Neural progenitor cell (in vitro differentiated cells): ENCODE measurements at regions not wholly inside any gene's neighbourhood (a gene's known extent, or its start where the extent isn't known, plus 50 kb on each side); places are given as distances from the start of the nearest gene placed in this dataset.

Source experiments
- DNase-seq: peaks from one replicate; pipeline ENCODE4 v3.0.0-alpha.2; 2016; ENCODE audit warnings: low spot score
- H2AFZ ChIP-seq: fragments of 200-600 bp; sonication (generic); replicated peaks from 2 replicates; pipeline ENCODE4 v1.6.1; 2016; ENCODE audit warnings: antibody characterized with exemption
- H3F3A ChIP-seq: fragments of 200-600 bp; sonication (generic); 2 replicates; pipeline ENCODE4 v1.6.1; 2016; ENCODE audit warnings: antibody characterized with exemption, low read depth
- H3K27ac ChIP-seq: fragments of 200-600 bp; sonication (generic); 2 replicates; pipeline ENCODE4 v1.5.1; 2016; ENCODE audit warnings: mild to moderate bottlenecking
- H3K27me3 ChIP-seq: fragments of 200-600 bp; sonication (generic); 2 replicates; pipeline ENCODE4 v1.6.1; 2016; ENCODE audit warnings: mild to moderate bottlenecking, moderate library complexity
- H3K36me3 ChIP-seq: fragments of 200-600 bp; sonication (generic); 2 replicates; pipeline ENCODE4 v1.5.1; 2016
- H3K4me1 ChIP-seq: fragments of 200-600 bp; sonication (generic); 2 replicates; pipeline ENCODE4 v1.6.1; 2016; ENCODE audit warnings: mixed run types
- H3K4me2 ChIP-seq: fragments of 200-600 bp; sonication (generic); 2 replicates; pipeline ENCODE4 v1.6.1; 2016
- H3K4me3 ChIP-seq: fragments of 200-600 bp; sonication (generic); 2 replicates; pipeline ENCODE4 v1.5.1; 2016
- H3K79me2 ChIP-seq: fragments of 200-600 bp; sonication (generic); 2 replicates; pipeline ENCODE4 v1.6.1; 2016; ENCODE audit warnings: low read depth
- H3K9ac ChIP-seq: fragments of 200-600 bp; sonication (generic); 2 replicates; pipeline ENCODE4 v1.6.1; 2016
- H3K9me3 ChIP-seq: fragments of 200-600 bp; sonication (generic); 2 replicates; pipeline ENCODE4 v1.5.1; 2016; ENCODE audit warnings: low read depth
- H4K20me1 ChIP-seq: fragments of 200-600 bp; sonication (generic); 2 replicates; pipeline ENCODE4 v1.6.1; 2016; ENCODE audit warnings: low read depth
- H3K27ac Mint-ChIP-seq: 3 replicates; pipeline ENCODE4 v1.8.0; 2021; ENCODE audit warnings: mixed read lengths
- H3K27me3 Mint-ChIP-seq: 2 replicates; pipeline ENCODE4 v1.8.0; 2022; ENCODE audit warnings: low read depth, mild to moderate bottlenecking, inconsistent platforms, moderate library complexity, mixed read lengths; ENCODE audit not compliant: insufficient read depth
- H3K36me3 Mint-ChIP-seq: 3 replicates; pipeline ENCODE4 v1.8.0; 2021; ENCODE audit warnings: mixed read lengths
- H3K4me1 Mint-ChIP-seq: 3 replicates; pipeline ENCODE4 v1.8.0; 2021; ENCODE audit warnings: mixed read lengths
- H3K4me3 Mint-ChIP-seq: 3 replicates; pipeline ENCODE4 v1.8.0; 2021; ENCODE audit warnings: mild to moderate bottlenecking, moderate library complexity, mixed read lengths
- H3K9me3 Mint-ChIP-seq: 3 replicates; pipeline ENCODE4 v1.8.0; 2020; ENCODE audit warnings: mixed read lengths
- EZH2 ChIP-seq: fragments of 200-600 bp; sonication (generic); IDR thresholded peaks from 2 replicates; pipeline ENCODE4 v1.6.1; 2017; ENCODE audit warnings: antibody characterized with exemption, mild to moderate bottlenecking, moderate library complexity
- EZH2phosphoT487 ChIP-seq: fragments of 200-600 bp; sonication (generic); IDR thresholded peaks from 2 replicates; pipeline ENCODE4 v1.6.1; 2017; ENCODE audit warnings: antibody characterized with exemption
- TF ChIP-seq, protein P1 (sequence below): fragments of 200-600 bp; sonication (generic); IDR thresholded peaks from 2 replicates; pipeline ENCODE4 v1.5.1; 2017; ENCODE audit warnings: antibody characterized with exemption, mild to moderate bottlenecking

DNA sequence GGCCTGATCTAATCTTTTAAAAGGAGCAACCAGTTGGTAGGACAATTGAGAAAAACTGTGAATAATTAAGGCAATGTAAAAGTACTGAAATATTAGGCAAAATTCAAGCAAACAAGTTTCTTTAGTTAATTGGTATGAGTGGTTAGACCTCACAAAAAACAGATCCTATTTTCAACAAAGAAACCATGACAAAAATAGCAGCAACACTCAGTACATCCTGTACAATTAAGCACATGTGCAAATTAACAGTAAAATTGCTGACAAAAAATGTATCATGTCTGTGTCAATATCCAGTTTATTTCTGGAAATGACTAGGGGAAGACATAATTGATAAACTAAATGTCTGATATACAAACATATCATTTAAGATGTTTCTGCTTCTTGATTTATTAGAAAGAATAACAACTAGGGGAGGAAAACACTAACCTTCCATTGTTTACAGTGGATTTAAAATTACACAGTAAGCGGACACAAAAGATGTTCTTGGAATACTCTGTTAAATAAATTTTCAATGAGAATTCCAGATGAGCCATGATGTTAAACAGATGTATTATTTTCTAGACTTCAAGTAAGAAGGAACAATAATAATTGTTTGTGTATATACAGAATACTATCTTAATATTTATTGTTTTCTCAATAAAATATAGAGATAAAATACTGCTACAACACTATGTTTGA, 638.9 kb downstream of the SPRY1 start:
- Mint-ChIP-seq H3K27ac (no peak overlapping the region), H3K4me1 (no peaks in the 10 kb centered on the region), H3K36me3 (peaks cover 2% of the 10 kb centered on the region), H3K9me3 (peaks cover 2% of the 10 kb centered on the region), H3K27me3 (no peaks in the 10 kb centered on the region), H3K4me3 (no peak overlapping the region)
- no peak overlapping the region for H3K9ac ChIP-seq
- no peaks in the 10 kb centered on the region for H3K79me2 ChIP-seq
- DNase-seq = no peak
- no peak overlapping the region for H3K27ac ChIP-seq
- H2AFZ ChIP-seq = no peak overlapping the region
- H3K9me3 ChIP-seq = no peaks in the 10 kb centered on the region
- H3K4me3 ChIP-seq = no peak overlapping the region
- TF ChIP-seq EZH2phosphoT487 (no peak), EZH2 (no peak)
- TF ChIP-seq, protein P1, sequence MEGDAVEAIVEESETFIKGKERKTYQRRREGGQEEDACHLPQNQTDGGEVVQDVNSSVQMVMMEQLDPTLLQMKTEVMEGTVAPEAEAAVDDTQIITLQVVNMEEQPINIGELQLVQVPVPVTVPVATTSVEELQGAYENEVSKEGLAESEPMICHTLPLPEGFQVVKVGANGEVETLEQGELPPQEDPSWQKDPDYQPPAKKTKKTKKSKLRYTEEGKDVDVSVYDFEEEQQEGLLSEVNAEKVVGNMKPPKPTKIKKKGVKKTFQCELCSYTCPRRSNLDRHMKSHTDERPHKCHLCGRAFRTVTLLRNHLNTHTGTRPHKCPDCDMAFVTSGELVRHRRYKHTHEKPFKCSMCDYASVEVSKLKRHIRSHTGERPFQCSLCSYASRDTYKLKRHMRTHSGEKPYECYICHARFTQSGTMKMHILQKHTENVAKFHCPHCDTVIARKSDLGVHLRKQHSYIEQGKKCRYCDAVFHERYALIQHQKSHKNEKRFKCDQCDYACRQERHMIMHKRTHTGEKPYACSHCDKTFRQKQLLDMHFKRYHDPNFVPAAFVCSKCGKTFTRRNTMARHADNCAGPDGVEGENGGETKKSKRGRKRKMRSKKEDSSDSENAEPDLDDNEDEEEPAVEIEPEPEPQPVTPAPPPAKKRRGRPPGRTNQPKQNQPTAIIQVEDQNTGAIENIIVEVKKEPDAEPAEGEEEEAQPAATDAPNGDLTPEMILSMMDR = no peak
- H3K4me1 ChIP-seq = no peaks in the 10 kb centered on the region
- H3F3A ChIP-seq = no peaks in the 10 kb centered on the region
- H3K36me3 ChIP-seq = no peaks in the 10 kb centered on the region
- H3K4me2 ChIP-seq = no peak overlapping the region
- H4K20me1 ChIP-seq = no peaks in the 10 kb centered on the region
- no peaks in the 10 kb centered on the region for H3K27me3 ChIP-seq

DNA sequence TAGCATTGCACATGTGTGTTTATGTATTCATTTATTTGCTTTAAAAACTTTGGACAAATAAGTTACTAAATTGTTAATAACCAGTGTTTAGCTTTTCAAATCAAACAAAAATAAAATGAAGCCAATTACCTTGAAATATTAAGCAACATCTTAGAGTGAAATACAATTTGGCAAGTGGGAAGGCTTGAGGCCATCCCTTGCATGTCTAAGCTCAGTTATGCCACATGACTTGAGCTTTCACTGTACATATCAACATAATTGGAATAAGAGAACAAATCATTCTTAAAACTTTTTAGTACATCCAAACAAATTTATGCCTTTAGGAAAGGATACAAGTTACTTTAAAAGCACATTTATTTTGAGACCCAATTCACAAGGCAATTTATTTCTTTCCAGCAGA, 640.6 kb downstream of the SPRY1 start:
- H2AFZ ChIP-seq = no peak overlapping the region
- H3K79me2 ChIP-seq = no peaks in the 10 kb centered on the region
- Mint-ChIP-seq H3K4me1 (no peaks in the 10 kb centered on the region), H3K27me3 (no peaks in the 10 kb centered on the region), H3K27ac (no peak overlapping the region), H3K4me3 (no peak overlapping the region), H3K36me3 (peaks cover 2% of the 10 kb centered on the region), H3K9me3 (peaks cover 6% of the 10 kb centered on the region)
- H3K27ac ChIP-seq = no peak overlapping the region
- H3F3A ChIP-seq = no peaks in the 10 kb centered on the region
- H3K9me3 ChIP-seq = no peaks in the 10 kb centered on the region
- H3K4me1 ChIP-seq = no peaks in the 10 kb centered on the region
- no peaks in the 10 kb centered on the region for H3K36me3 ChIP-seq
- no peak overlapping the region for H3K4me2 ChIP-seq
- H3K9ac ChIP-seq = no peak overlapping the region
- H3K27me3 ChIP-seq = no peaks in the 10 kb centered on the region
- no peaks in the 10 kb centered on the region for H4K20me1 ChIP-seq
- H3K4me3 ChIP-seq = no peak overlapping the region
- no peak for DNase-seq
- TF ChIP-seq EZH2 (no peak), EZH2phosphoT487 (no peak)
- TF ChIP-seq, protein P1 = no peak

DNA sequence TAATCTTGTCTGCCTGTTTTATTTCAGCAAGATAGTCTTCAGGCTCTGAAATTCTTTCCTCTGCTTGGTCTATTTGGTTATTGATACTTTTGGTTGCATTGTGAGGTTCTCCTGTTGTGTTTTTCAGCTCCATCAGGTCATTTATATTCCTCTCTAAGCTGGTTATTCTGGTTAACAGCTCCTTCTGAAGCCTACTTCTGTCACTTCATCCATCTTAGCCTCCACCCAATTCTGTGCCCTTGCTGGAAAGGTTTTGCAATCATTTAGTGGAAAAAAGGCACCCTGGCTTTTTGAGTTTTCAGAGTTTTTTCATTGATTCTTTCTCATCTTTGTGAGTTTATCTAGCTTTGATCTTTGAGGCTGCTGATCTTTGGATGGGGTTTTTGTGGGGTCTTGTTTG, 647.7 kb downstream of the SPRY1 start:
- no peaks in the 10 kb centered on the region for H3K9me3 ChIP-seq
- H3K36me3 ChIP-seq = no peaks in the 10 kb centered on the region
- no peaks in the 10 kb centered on the region for H3K27me3 ChIP-seq
- Mint-ChIP-seq H3K27me3 (peaks cover 2% of the 10 kb centered on the region), H3K9me3 (peaks cover 24% of the 10 kb centered on the region), H3K4me3 (no peak overlapping the region), H3K4me1 (no peaks in the 10 kb centered on the region), H3K27ac (no peak overlapping the region), H3K36me3 (peaks cover 2% of the 10 kb centered on the region)
- H3K4me1 ChIP-seq = no peaks in the 10 kb centered on the region
- H4K20me1 ChIP-seq = no peaks in the 10 kb centered on the region
- no peak overlapping the region for H2AFZ ChIP-seq
- no peaks in the 10 kb centered on the region for H3K79me2 ChIP-seq
- DNase-seq = no peak
- no peak for TF ChIP-seq EZH2phosphoT487
- TF ChIP-seq, protein P1 = no peak
- TF ChIP-seq EZH2 = no peak
- H3K9ac ChIP-seq = no peak overlapping the region
- no peaks in the 10 kb centered on the region for H3F3A ChIP-seq
- H3K4me2 ChIP-seq = no peak overlapping the region
- no peak overlapping the region for H3K27ac ChIP-seq
- H3K4me3 ChIP-seq = no peak overlapping the region
